ENCODE measurements at regions not wholly inside any gene's neighbourhood (a gene's known extent, or its start where the extent isn't known, plus 50 kb on each side); places are given as distances from the start of the nearest gene placed in this dataset.

GRCh38 chr7:116342125-116342524 is 131.8 kb downstream of the TES start:
- H4K8ac ChIP-seq (ENCODE audit: low read depth, low read length): no peak overlapping the region
- no peak overlapping the region for H4K5ac ChIP-seq (ENCODE audit: low read length)
- H3K27ac ChIP-seq (ENCODE audit: low read depth, low read length): no peak overlapping the region
- no peak overlapping the region for H3K18ac ChIP-seq (ENCODE audit: low read length)
- no peak overlapping the region for H2AK5ac ChIP-seq (ENCODE audit: low read length)
- no peak overlapping the region for H3K4me3 ChIP-seq (ENCODE audit: low read length)
- no peaks in the 10 kb centered on the region for H3K36me3 ChIP-seq (ENCODE audit: control insufficient read depth, insufficient read depth, low read length)
- DNase-seq: no peak
- H3K4me1 ChIP-seq (ENCODE audit: control insufficient read depth, low read depth, low read length): no peaks in the 10 kb centered on the region
- H2BK15ac ChIP-seq (replicated peaks; ENCODE audit: low read depth): no peak overlapping the region
- no peak overlapping the region for H2BK5ac ChIP-seq (ENCODE audit: low read length)
- no peak overlapping the region for H2BK120ac ChIP-seq (ENCODE audit: low read depth, low read length)
- H3K56ac ChIP-seq (ENCODE audit: low read length): no peak overlapping the region
- H3K23ac ChIP-seq (ENCODE audit: low read length): no peak overlapping the region
- no peaks in the 10 kb centered on the region for H3K79me2 ChIP-seq (ENCODE audit: control insufficient read depth, insufficient read depth, low read length)
- H3K4ac ChIP-seq (ENCODE audit: low read depth, low read length): no peak overlapping the region
- H3K79me1 ChIP-seq (ENCODE audit: low read length): no peaks in the 10 kb centered on the region
- H3K4me2 ChIP-seq (ENCODE audit: low read length): no peak overlapping the region
- no peaks in the 10 kb centered on the region for H3K27me3 ChIP-seq (ENCODE audit: insufficient read depth, low read length, poor library complexity)
- H3K9ac ChIP-seq (ENCODE audit: low read length): no peak overlapping the region

- Histone ChIP-seq H3K9ac (ENCODE audit: low read length) (no peak overlapping the region), H3K27ac (ENCODE audit: low read depth, low read length) (no peak overlapping the region), H3K18ac (ENCODE audit: low read length) (no peak overlapping the region), H3K4ac (ENCODE audit: low read depth, low read length) (no peak overlapping the region), H2BK5ac (ENCODE audit: low read length) (no peak overlapping the region), H2BK120ac (ENCODE audit: low read depth, low read length) (no peak overlapping the region), H4K8ac (ENCODE audit: low read depth, low read length) (no peak overlapping the region), H3K4me1 (ENCODE audit: control insufficient read depth, low read depth, low read length) (no peaks in the 10 kb centered on the region), H2AK5ac (ENCODE audit: low read length) (no peak overlapping the region), H3K36me3 (ENCODE audit: control insufficient read depth, insufficient read depth, low read length) (no peaks in the 10 kb centered on the region), H3K79me1 (ENCODE audit: low read length) (no peaks in the 10 kb centered on the region), H3K23ac (ENCODE audit: low read length) (no peak overlapping the region), H3K27me3 (ENCODE audit: insufficient read depth, low read length, poor library complexity) (no peaks in the 10 kb centered on the region), H3K79me2 (ENCODE audit: control insufficient read depth, insufficient read depth, low read length) (no peaks in the 10 kb centered on the region), H3K4me3 (ENCODE audit: low read length) (no peak overlapping the region), H3K56ac (ENCODE audit: low read length) (no peak overlapping the region), H3K4me2 (ENCODE audit: low read length) (no peak overlapping the region), H4K5ac (ENCODE audit: low read length) (no peak overlapping the region), H2BK15ac (replicated peaks; ENCODE audit: low read depth) (no peak overlapping the region)
- no CpG with 5 or more reads among the region's 3 CpGs for WGBS (ENCODE audit: extremely low coverage, insufficient coverage, low lambda C conversion rate)
- no peak for DNase-seq
Observed at GRCh38 chr7:116347151-116347832, 137.0 kb downstream of the TES start.

GRCh38 chr7:116348346-116348745 is 138.0 kb downstream of the TES start:
- Histone ChIP-seq H3K9ac (ENCODE audit: low read length) (no peak overlapping the region), H2AK5ac (ENCODE audit: low read length) (no peak overlapping the region), H3K4ac (ENCODE audit: low read depth, low read length) (no peak overlapping the region), H2BK120ac (ENCODE audit: low read depth, low read length) (no peak overlapping the region), H3K56ac (ENCODE audit: low read length) (no peak overlapping the region), H3K23ac (ENCODE audit: low read length) (no peak overlapping the region), H3K79me2 (ENCODE audit: control insufficient read depth, insufficient read depth, low read length) (no peaks in the 10 kb centered on the region), H3K27me3 (ENCODE audit: insufficient read depth, low read length, poor library complexity) (no peaks in the 10 kb centered on the region), H3K36me3 (ENCODE audit: control insufficient read depth, insufficient read depth, low read length) (no peaks in the 10 kb centered on the region), H3K4me2 (ENCODE audit: low read length) (no peak overlapping the region), H3K4me3 (ENCODE audit: low read length) (no peak overlapping the region), H2BK5ac (ENCODE audit: low read length) (no peak overlapping the region), H2BK15ac (replicated peaks; ENCODE audit: low read depth) (no peak overlapping the region), H3K79me1 (ENCODE audit: low read length) (no peaks in the 10 kb centered on the region), H4K5ac (ENCODE audit: low read length) (no peak overlapping the region), H4K8ac (ENCODE audit: low read depth, low read length) (no peak overlapping the region), H3K27ac (ENCODE audit: low read depth, low read length) (no peak overlapping the region), H3K4me1 (ENCODE audit: control insufficient read depth, low read depth, low read length) (no peaks in the 10 kb centered on the region), H3K18ac (ENCODE audit: low read length) (no peak overlapping the region)
- DNase-seq: no peak
- no CpG with 5 or more reads among the region's 3 CpGs for WGBS (ENCODE audit: extremely low coverage, insufficient coverage, low lambda C conversion rate)

GRCh38 chr7:116351966-116352365 is 141.6 kb downstream of the TES start:
- no peak for DNase-seq

GRCh38 chr7:116353647-116354046 is 143.3 kb downstream of the TES start:
- Histone ChIP-seq H3K27me3 (ENCODE audit: insufficient read depth, low read length, poor library complexity) (no peaks in the 10 kb centered on the region), H2BK15ac (replicated peaks; ENCODE audit: low read depth) (no peak overlapping the region), H3K4me1 (ENCODE audit: control insufficient read depth, low read depth, low read length) (peaks cover 6% of the 10 kb centered on the region), H3K18ac (ENCODE audit: low read length) (peak overlapping the region; percentile 51), H3K56ac (ENCODE audit: low read length) (no peak overlapping the region), H2AK5ac (ENCODE audit: low read length) (no peak overlapping the region), H4K5ac (ENCODE audit: low read length) (no peak overlapping the region), H3K27ac (ENCODE audit: low read depth, low read length) (no peak overlapping the region), H2BK5ac (ENCODE audit: low read length) (no peak overlapping the region), H3K36me3 (ENCODE audit: control insufficient read depth, insufficient read depth, low read length) (no peaks in the 10 kb centered on the region), H4K8ac (ENCODE audit: low read depth, low read length) (no peak overlapping the region), H3K79me2 (ENCODE audit: control insufficient read depth, insufficient read depth, low read length) (no peaks in the 10 kb centered on the region), H3K4ac (ENCODE audit: low read depth, low read length) (no peak overlapping the region), H2BK120ac (ENCODE audit: low read depth, low read length) (peak overlapping the region; percentile 82), H3K23ac (ENCODE audit: low read length) (no peak overlapping the region), H3K4me2 (ENCODE audit: low read length) (no peak overlapping the region), H3K4me3 (ENCODE audit: low read length) (no peak overlapping the region), H3K9ac (ENCODE audit: low read length) (no peak overlapping the region), H3K79me1 (ENCODE audit: low read length) (no peaks in the 10 kb centered on the region)
- DNase-seq: peak; percentile 72
- WGBS (ENCODE audit: extremely low coverage, insufficient coverage, low lambda C conversion rate): no CpG with 5 or more reads among the region's 2 CpGs

More at GRCh38 chr7:116351966-116352365, 141.6 kb downstream of the TES start:
- Histone ChIP-seq H3K23ac (ENCODE audit: low read length) (no peak overlapping the region), H3K79me1 (ENCODE audit: low read length) (no peaks in the 10 kb centered on the region), H2AK5ac (ENCODE audit: low read length) (no peak overlapping the region), H3K36me3 (ENCODE audit: control insufficient read depth, insufficient read depth, low read length) (no peaks in the 10 kb centered on the region), H3K4me3 (ENCODE audit: low read length) (no peak overlapping the region), H3K4me2 (ENCODE audit: low read length) (no peak overlapping the region), H3K27ac (ENCODE audit: low read depth, low read length) (no peak overlapping the region), H3K4ac (ENCODE audit: low read depth, low read length) (no peak overlapping the region), H3K18ac (ENCODE audit: low read length) (no peak overlapping the region), H3K27me3 (ENCODE audit: insufficient read depth, low read length, poor library complexity) (no peaks in the 10 kb centered on the region), H2BK5ac (ENCODE audit: low read length) (no peak overlapping the region), H3K4me1 (ENCODE audit: control insufficient read depth, low read depth, low read length) (peaks cover 6% of the 10 kb centered on the region), H2BK120ac (ENCODE audit: low read depth, low read length) (no peak overlapping the region), H2BK15ac (replicated peaks; ENCODE audit: low read depth) (no peak overlapping the region), H3K56ac (ENCODE audit: low read length) (no peak overlapping the region), H3K79me2 (ENCODE audit: control insufficient read depth, insufficient read depth, low read length) (no peaks in the 10 kb centered on the region), H4K8ac (ENCODE audit: low read depth, low read length) (no peak overlapping the region), H3K9ac (ENCODE audit: low read length) (no peak overlapping the region), H4K5ac (ENCODE audit: low read length) (no peak overlapping the region)
- no CpG with 5 or more reads among the region's 6 CpGs for WGBS (ENCODE audit: extremely low coverage, insufficient coverage, low lambda C conversion rate)

GRCh38 chr7:116354171-116354545 is 143.8 kb downstream of the TES start:
- H2BK120ac ChIP-seq (ENCODE audit: low read depth, low read length): peak overlapping the region; percentile 51
- no peak overlapping the region for H3K23ac ChIP-seq (ENCODE audit: low read length)
- H3K79me2 ChIP-seq (ENCODE audit: control insufficient read depth, insufficient read depth, low read length): no peaks in the 10 kb centered on the region
- WGBS (ENCODE audit: extremely low coverage, insufficient coverage, low lambda C conversion rate): no CpG with 5 or more reads among the region's 6 CpGs
- no peak overlapping the region for H3K4me3 ChIP-seq (ENCODE audit: low read length)
- H2AK5ac ChIP-seq (ENCODE audit: low read length): no peak overlapping the region
- peak; percentile 58 for DNase-seq
- no peaks in the 10 kb centered on the region for H3K79me1 ChIP-seq (ENCODE audit: low read length)
- peaks cover 6% of the 10 kb centered on the region for H3K4me1 ChIP-seq (ENCODE audit: control insufficient read depth, low read depth, low read length)
- H3K4me2 ChIP-seq (ENCODE audit: low read length): no peak overlapping the region
- H2BK15ac ChIP-seq (replicated peaks; ENCODE audit: low read depth): peak overlapping the region; percentile 25
- H3K27me3 ChIP-seq (ENCODE audit: insufficient read depth, low read length, poor library complexity): no peaks in the 10 kb centered on the region
- peak overlapping the region; percentile 70 for H3K18ac ChIP-seq (ENCODE audit: low read length)
- no peak overlapping the region for H3K27ac ChIP-seq (ENCODE audit: low read depth, low read length)
- H3K4ac ChIP-seq (ENCODE audit: low read depth, low read length): no peak overlapping the region
- no peak overlapping the region for H3K56ac ChIP-seq (ENCODE audit: low read length)
- H3K9ac ChIP-seq (ENCODE audit: low read length): no peak overlapping the region
- H4K8ac ChIP-seq (ENCODE audit: low read depth, low read length): no peak overlapping the region
- H2BK5ac ChIP-seq (ENCODE audit: low read length): no peak overlapping the region
- no peaks in the 10 kb centered on the region for H3K36me3 ChIP-seq (ENCODE audit: control insufficient read depth, insufficient read depth, low read length)
- H4K5ac ChIP-seq (ENCODE audit: low read length): no peak overlapping the region

Data from mesendoderm (in vitro differentiated cells).